Neural progenitor cell (in vitro differentiated cells): ENCODE measurements at regions not wholly inside any gene's neighbourhood (a gene's known extent, or its start where the extent isn't known, plus 50 kb on each side); places are given as distances from the start of the nearest gene placed in this dataset.
"Not testable (repeated sequence)": the region's sequence is repeated elsewhere in the genome, so short reads cannot be mapped to it uniquely, and the experiment has no call there.

Experiments used
- DNase-seq: peaks from one replicate; pipeline ENCODE4 v3.0.0-alpha.2; 2016; ENCODE audit warnings: low spot score
- H2AFZ ChIP-seq: fragments of 200-600 bp; sonication (generic); replicated peaks from 2 replicates; pipeline ENCODE4 v1.6.1; 2016; ENCODE audit warnings: antibody characterized with exemption
- H3F3A ChIP-seq: fragments of 200-600 bp; sonication (generic); 2 replicates; pipeline ENCODE4 v1.6.1; 2016; ENCODE audit warnings: antibody characterized with exemption, low read depth
- H3K27ac ChIP-seq: fragments of 200-600 bp; sonication (generic); 2 replicates; pipeline ENCODE4 v1.5.1; 2016; ENCODE audit warnings: mild to moderate bottlenecking
- H3K27me3 ChIP-seq: fragments of 200-600 bp; sonication (generic); 2 replicates; pipeline ENCODE4 v1.6.1; 2016; ENCODE audit warnings: mild to moderate bottlenecking, moderate library complexity
- H3K36me3 ChIP-seq: fragments of 200-600 bp; sonication (generic); 2 replicates; pipeline ENCODE4 v1.5.1; 2016
- H3K4me1 ChIP-seq: fragments of 200-600 bp; sonication (generic); 2 replicates; pipeline ENCODE4 v1.6.1; 2016; ENCODE audit warnings: mixed run types
- H3K4me2 ChIP-seq: fragments of 200-600 bp; sonication (generic); 2 replicates; pipeline ENCODE4 v1.6.1; 2016
- H3K4me3 ChIP-seq: fragments of 200-600 bp; sonication (generic); 2 replicates; pipeline ENCODE4 v1.5.1; 2016
- H3K79me2 ChIP-seq: fragments of 200-600 bp; sonication (generic); 2 replicates; pipeline ENCODE4 v1.6.1; 2016; ENCODE audit warnings: low read depth
- H3K9ac ChIP-seq: fragments of 200-600 bp; sonication (generic); 2 replicates; pipeline ENCODE4 v1.6.1; 2016
- H3K9me3 ChIP-seq: fragments of 200-600 bp; sonication (generic); 2 replicates; pipeline ENCODE4 v1.5.1; 2016; ENCODE audit warnings: low read depth
- H4K20me1 ChIP-seq: fragments of 200-600 bp; sonication (generic); 2 replicates; pipeline ENCODE4 v1.6.1; 2016; ENCODE audit warnings: low read depth
- H3K27ac Mint-ChIP-seq: 3 replicates; pipeline ENCODE4 v1.8.0; 2021; ENCODE audit warnings: mixed read lengths
- H3K27me3 Mint-ChIP-seq: 2 replicates; pipeline ENCODE4 v1.8.0; 2022; ENCODE audit warnings: low read depth, mild to moderate bottlenecking, inconsistent platforms, moderate library complexity, mixed read lengths; ENCODE audit not compliant: insufficient read depth
- H3K36me3 Mint-ChIP-seq: 3 replicates; pipeline ENCODE4 v1.8.0; 2021; ENCODE audit warnings: mixed read lengths
- H3K4me1 Mint-ChIP-seq: 3 replicates; pipeline ENCODE4 v1.8.0; 2021; ENCODE audit warnings: mixed read lengths
- H3K4me3 Mint-ChIP-seq: 3 replicates; pipeline ENCODE4 v1.8.0; 2021; ENCODE audit warnings: mild to moderate bottlenecking, moderate library complexity, mixed read lengths
- H3K9me3 Mint-ChIP-seq: 3 replicates; pipeline ENCODE4 v1.8.0; 2020; ENCODE audit warnings: mixed read lengths
- EZH2 ChIP-seq: fragments of 200-600 bp; sonication (generic); IDR thresholded peaks from 2 replicates; pipeline ENCODE4 v1.6.1; 2017; ENCODE audit warnings: antibody characterized with exemption, mild to moderate bottlenecking, moderate library complexity
- EZH2phosphoT487 ChIP-seq: fragments of 200-600 bp; sonication (generic); IDR thresholded peaks from 2 replicates; pipeline ENCODE4 v1.6.1; 2017; ENCODE audit warnings: antibody characterized with exemption
- TF ChIP-seq, protein P1 (sequence below): fragments of 200-600 bp; sonication (generic); IDR thresholded peaks from 2 replicates; pipeline ENCODE4 v1.5.1; 2017; ENCODE audit warnings: antibody characterized with exemption, mild to moderate bottlenecking

DNA sequence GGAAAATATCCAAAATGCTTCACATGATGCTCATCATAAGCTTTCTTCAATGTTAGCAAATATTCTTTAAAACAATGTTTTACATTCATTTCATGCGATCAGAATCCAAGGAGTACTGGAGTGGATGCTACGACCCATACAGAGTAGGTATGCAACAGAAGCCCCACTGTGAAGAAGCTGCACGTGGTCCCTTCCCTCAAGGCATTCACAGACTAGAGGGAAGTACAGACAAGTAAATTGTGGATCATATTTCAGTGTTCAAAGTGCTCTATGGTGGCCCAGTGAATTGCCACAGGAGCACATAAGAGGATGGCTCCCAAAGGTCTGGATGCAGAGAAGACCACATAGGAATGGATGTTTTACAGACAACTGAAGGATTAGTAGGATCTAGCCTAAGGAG is 789.9 kb downstream of the IGSF11 start:
- Mint-ChIP-seq H3K36me3 (no peaks in the 10 kb centered on the region), H3K4me1 (peaks cover 3% of the 10 kb centered on the region), H3K27me3 (no peaks in the 10 kb centered on the region), H3K4me3 (no peak overlapping the region), H3K9me3 (no peaks in the 10 kb centered on the region), H3K27ac (no peak overlapping the region)
- Histone ChIP-seq H3K4me3 (no peak overlapping the region), H3K27me3 (no peaks in the 10 kb centered on the region), H3K4me2 (no peak overlapping the region), H3F3A (no peaks in the 10 kb centered on the region), H3K9me3 (no peaks in the 10 kb centered on the region), H3K79me2 (no peaks in the 10 kb centered on the region), H3K4me1 (peaks cover 8% of the 10 kb centered on the region), H2AFZ (peak overlapping the region; percentile 57), H3K9ac (no peak overlapping the region), H3K27ac (no peak overlapping the region), H4K20me1 (no peaks in the 10 kb centered on the region), H3K36me3 (no peaks in the 10 kb centered on the region)
- DNase-seq = no peak
- TF ChIP-seq EZH2phosphoT487 (no peak), EZH2 (no peak)
- TF ChIP-seq, protein P1, sequence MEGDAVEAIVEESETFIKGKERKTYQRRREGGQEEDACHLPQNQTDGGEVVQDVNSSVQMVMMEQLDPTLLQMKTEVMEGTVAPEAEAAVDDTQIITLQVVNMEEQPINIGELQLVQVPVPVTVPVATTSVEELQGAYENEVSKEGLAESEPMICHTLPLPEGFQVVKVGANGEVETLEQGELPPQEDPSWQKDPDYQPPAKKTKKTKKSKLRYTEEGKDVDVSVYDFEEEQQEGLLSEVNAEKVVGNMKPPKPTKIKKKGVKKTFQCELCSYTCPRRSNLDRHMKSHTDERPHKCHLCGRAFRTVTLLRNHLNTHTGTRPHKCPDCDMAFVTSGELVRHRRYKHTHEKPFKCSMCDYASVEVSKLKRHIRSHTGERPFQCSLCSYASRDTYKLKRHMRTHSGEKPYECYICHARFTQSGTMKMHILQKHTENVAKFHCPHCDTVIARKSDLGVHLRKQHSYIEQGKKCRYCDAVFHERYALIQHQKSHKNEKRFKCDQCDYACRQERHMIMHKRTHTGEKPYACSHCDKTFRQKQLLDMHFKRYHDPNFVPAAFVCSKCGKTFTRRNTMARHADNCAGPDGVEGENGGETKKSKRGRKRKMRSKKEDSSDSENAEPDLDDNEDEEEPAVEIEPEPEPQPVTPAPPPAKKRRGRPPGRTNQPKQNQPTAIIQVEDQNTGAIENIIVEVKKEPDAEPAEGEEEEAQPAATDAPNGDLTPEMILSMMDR = no peak

DNA sequence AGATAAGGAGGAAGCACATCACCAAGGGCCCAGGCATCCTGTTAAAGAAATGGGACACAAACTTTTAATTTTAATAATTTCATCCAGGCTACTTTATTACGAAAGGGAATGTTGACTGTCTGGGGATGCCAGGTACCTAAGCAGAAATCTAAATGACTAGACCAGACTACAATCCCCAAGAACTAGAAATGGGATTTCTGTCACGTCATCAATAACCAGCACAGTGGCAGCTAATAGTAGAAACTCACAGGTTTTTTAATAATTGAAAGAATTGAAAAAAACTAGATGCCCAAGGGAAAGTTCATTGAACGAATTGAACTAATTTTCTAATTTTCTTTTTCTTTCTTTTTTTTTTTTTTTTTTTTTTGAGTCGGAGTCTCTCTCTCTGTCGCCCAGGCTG is 789.3 kb downstream of the IGSF11 start:
- Histone ChIP-seq H3K4me3 (no peak overlapping the region), H3K4me1 (peaks cover 8% of the 10 kb centered on the region), H3F3A (no peaks in the 10 kb centered on the region), H2AFZ (peak overlapping the region; percentile 57), H3K79me2 (no peaks in the 10 kb centered on the region), H4K20me1 (no peaks in the 10 kb centered on the region), H3K4me2 (no peak overlapping the region), H3K36me3 (no peaks in the 10 kb centered on the region), H3K9ac (no peak overlapping the region), H3K27me3 (no peaks in the 10 kb centered on the region), H3K27ac (no peak overlapping the region), H3K9me3 (no peaks in the 10 kb centered on the region)
- H3K27ac Mint-ChIP-seq = no peak overlapping the region
- H3K9me3 Mint-ChIP-seq = no peaks in the 10 kb centered on the region
- no peaks in the 10 kb centered on the region for H3K27me3 Mint-ChIP-seq
- no peak overlapping the region for H3K4me3 Mint-ChIP-seq
- H3K36me3 Mint-ChIP-seq = no peaks in the 10 kb centered on the region
- DNase-seq = no peak
- TF ChIP-seq, protein P1 = no peak
- TF ChIP-seq EZH2phosphoT487 (no peak), EZH2 (no peak)
- H3K4me1 Mint-ChIP-seq = peaks cover 3% of the 10 kb centered on the region

DNA sequence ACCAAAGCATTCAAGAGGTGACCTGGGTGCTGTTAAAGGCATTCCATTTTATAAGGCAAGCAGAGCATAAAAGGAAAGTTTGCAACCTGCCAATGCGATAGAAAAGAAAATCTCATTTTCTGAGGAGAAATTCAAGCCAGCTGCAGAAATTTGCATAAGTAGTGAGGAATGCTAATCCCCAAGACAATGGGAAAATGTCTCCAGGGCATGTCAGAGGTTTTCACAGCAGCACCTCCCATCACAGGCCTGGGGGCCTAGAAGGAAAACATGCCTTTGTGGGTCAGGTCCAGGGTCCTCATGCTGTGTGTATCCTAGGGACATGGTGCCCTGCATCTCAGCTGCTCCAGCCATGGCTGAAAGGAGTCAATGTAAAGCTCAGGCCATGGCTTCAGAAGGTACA is 775.8 kb downstream of the IGSF11 start:
- H2AFZ ChIP-seq, H3K4me1 ChIP-seq, H3K27me3 ChIP-seq, H3K36me3 ChIP-seq, H3K27me3 Mint-ChIP-seq, H3K4me3 ChIP-seq, H3K4me1 Mint-ChIP-seq, H3K79me2 ChIP-seq, H3K36me3 Mint-ChIP-seq, H3K4me3 Mint-ChIP-seq, H3K9ac ChIP-seq, H4K20me1 ChIP-seq, H3K27ac Mint-ChIP-seq, H3K9me3 ChIP-seq, H3K9me3 Mint-ChIP-seq, H3K4me2 ChIP-seq, H3F3A ChIP-seq: not testable (repeated sequence)
- peak; percentile 40 for DNase-seq
- peak overlapping the region; percentile 13 for H3K27ac ChIP-seq

DNA sequence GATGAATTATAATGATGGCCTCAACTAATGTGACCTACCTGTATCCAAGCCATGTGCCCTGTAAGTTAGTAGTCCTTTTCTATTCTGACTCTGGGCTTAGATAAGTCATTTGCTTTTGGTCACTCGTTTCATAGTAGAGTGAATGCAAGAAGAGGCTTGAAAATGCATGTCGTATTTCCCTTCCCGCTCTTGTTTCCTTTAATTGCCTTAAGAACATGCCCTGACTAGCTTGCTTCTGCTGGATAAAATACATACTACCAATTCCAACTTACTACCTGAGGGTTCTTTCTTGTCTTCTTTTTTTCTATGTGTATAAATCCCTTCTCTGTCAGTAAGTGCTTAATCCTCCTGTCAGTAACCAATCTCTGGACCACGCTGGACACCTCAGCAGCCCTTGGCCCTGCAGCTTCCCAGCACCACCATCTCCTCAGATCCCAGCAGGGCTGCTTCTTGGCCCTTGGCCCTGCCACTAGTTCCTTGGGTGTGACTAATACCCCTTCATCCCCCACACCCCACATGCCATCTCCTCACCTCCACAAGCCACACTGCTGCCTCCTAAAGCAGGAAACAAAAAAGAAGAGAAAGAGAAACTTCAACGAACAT is 771.7 kb downstream of the IGSF11 start:
- Histone ChIP-seq H3K4me1 (no peaks in the 10 kb centered on the region), H3K27me3 (no peaks in the 10 kb centered on the region), H3K4me2 (no peak overlapping the region), H3K27ac (no peak overlapping the region), H2AFZ (no peak overlapping the region), H4K20me1 (no peaks in the 10 kb centered on the region), H3K9ac (no peak overlapping the region), H3K36me3 (no peaks in the 10 kb centered on the region), H3K9me3 (peaks cover under 1% of the 10 kb centered on the region), H3K4me3 (no peak overlapping the region), H3K79me2 (no peaks in the 10 kb centered on the region), H3F3A (no peaks in the 10 kb centered on the region)
- Mint-ChIP-seq H3K4me3 (no peak overlapping the region), H3K27ac (no peak overlapping the region), H3K27me3 (no peaks in the 10 kb centered on the region), H3K4me1 (peaks cover 9% of the 10 kb centered on the region), H3K36me3 (no peaks in the 10 kb centered on the region), H3K9me3 (peaks cover 7% of the 10 kb centered on the region)
- DNase-seq = no peak
- TF ChIP-seq, protein P1 = no peak
- no peak for TF ChIP-seq EZH2phosphoT487
- no peak for TF ChIP-seq EZH2
